ENCODE measurements at regions not wholly inside any gene's neighbourhood (a gene's known extent, or its start where the extent isn't known, plus 50 kb on each side); places are given as distances from the start of the nearest gene placed in this dataset.

DNA sequence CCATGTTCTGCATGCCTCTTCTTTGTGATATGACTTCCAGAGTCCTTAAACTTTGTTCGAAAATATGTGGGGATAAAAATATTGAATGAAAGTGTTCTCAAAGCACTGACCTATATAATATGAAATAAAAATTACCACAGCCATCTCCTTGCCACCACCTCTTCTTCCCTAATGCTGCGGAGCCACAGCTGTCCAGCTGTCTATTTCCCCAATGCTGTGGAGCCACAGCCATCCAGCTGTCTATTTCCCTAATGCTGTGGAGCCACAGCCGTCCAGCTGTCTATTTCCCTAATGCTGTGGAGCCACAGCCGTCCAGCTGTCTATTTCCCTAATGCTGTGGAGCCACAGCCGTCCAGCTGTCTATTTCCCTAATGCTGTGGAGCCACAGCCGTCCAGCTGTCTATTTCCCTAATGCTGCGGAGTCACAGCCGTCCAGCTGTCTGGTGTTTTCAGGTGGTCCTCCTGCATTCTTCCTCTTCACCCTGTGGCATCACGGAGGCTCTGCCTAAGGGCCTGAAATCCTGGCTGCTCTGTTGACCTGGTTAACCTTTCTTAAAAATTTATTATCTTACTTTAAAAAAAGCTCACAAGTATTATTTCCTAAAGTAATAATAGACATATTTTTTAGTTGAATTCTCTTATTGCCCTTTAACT lies 266.1 kb upstream of the MEX3C start:
- TF ChIP-seq, protein P1, sequence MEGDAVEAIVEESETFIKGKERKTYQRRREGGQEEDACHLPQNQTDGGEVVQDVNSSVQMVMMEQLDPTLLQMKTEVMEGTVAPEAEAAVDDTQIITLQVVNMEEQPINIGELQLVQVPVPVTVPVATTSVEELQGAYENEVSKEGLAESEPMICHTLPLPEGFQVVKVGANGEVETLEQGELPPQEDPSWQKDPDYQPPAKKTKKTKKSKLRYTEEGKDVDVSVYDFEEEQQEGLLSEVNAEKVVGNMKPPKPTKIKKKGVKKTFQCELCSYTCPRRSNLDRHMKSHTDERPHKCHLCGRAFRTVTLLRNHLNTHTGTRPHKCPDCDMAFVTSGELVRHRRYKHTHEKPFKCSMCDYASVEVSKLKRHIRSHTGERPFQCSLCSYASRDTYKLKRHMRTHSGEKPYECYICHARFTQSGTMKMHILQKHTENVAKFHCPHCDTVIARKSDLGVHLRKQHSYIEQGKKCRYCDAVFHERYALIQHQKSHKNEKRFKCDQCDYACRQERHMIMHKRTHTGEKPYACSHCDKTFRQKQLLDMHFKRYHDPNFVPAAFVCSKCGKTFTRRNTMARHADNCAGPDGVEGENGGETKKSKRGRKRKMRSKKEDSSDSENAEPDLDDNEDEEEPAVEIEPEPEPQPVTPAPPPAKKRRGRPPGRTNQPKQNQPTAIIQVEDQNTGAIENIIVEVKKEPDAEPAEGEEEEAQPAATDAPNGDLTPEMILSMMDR (conservative IDR thresholded peaks at IDR 0.05; ENCODE audit: low read depth, low read length), result no peak
- TF ChIP-seq EZH2 (IDR thresholded peaks at IDR 0.05; ENCODE audit: low read length, unreplicated experiment), result no peak
- TF ChIP-seq EZH2phosphoT487 (IDR thresholded peaks at IDR 0.05; ENCODE audit: borderline replicate concordance, low read length), result no peak
